ENCODE measurements at regions not wholly inside any gene's neighbourhood (a gene's known extent, or its start where the extent isn't known, plus 50 kb on each side); places are given as distances from the start of the nearest gene placed in this dataset.

GRCh38 chr3:22122567-22122966 lies 371.6 kb upstream of the ZNF385D start:
- Histone ChIP-seq H3K27me3 (no peaks in the 10 kb centered on the region), H3K4me1 (no peaks in the 10 kb centered on the region), H3K27ac (no peak overlapping the region), H3K4me3 (no peak overlapping the region), H3K9me3 (no peaks in the 10 kb centered on the region), H3K36me3 (no peaks in the 10 kb centered on the region)
- intact Hi-C loops (cut with DNase I), result no loop called here
- no peak for DNase-seq
- WGBS, 2 donors, result 78 to 85% methylated on average over 3 of the region's 3 CpGs
- TF ChIP-seq CTCF (IDR thresholded peaks at IDR 0.05) (no peak), POLR2A (IDR thresholded peaks at IDR 0.05) (no peak), POLR2AphosphoS5 (IDR thresholded peaks at IDR 0.05) (no peak)

GRCh38 chr3:22129101-22129500 lies 378.1 kb upstream of the ZNF385D start:
- Histone ChIP-seq H3K36me3 (no peaks in the 10 kb centered on the region), H3K27me3 (no peaks in the 10 kb centered on the region), H3K4me3 (no peak overlapping the region), H3K9me3 (no peaks in the 10 kb centered on the region), H3K27ac (no peak overlapping the region), H3K4me1 (no peaks in the 10 kb centered on the region)
- TF ChIP-seq POLR2AphosphoS5 (IDR thresholded peaks at IDR 0.05), result no peak
- no peak for TF ChIP-seq EP300 (IDR thresholded peaks at IDR 0.05)
- no peak for TF ChIP-seq CTCF (IDR thresholded peaks at IDR 0.05)
- TF ChIP-seq POLR2A (IDR thresholded peaks at IDR 0.05), result no peak
- 85 to 91% methylated on average over 2 of the region's 2 CpGs for WGBS, 2 donors
- DNase-seq, result no peak
- intact Hi-C loops (cut with DNase I), result no loop called here

GRCh38 chr3:22141769-22142168 lies 390.8 kb upstream of the ZNF385D start:
- Histone ChIP-seq H3K9me3 (no peaks in the 10 kb centered on the region), H3K4me1 (no peaks in the 10 kb centered on the region), H3K4me3 (no peak overlapping the region), H3K27ac (no peak overlapping the region), H3K36me3 (no peaks in the 10 kb centered on the region), H3K27me3 (no peaks in the 10 kb centered on the region)
- 20 to 65% methylated on average over 2 of the region's 2 CpGs for WGBS, 2 donors
- no peak for DNase-seq
- intact Hi-C loops (cut with DNase I), result no loop called here
- TF ChIP-seq CTCF (IDR thresholded peaks at IDR 0.05) (no peak), POLR2A (IDR thresholded peaks at IDR 0.05) (no peak), POLR2AphosphoS5 (IDR thresholded peaks at IDR 0.05) (no peak), EP300 (IDR thresholded peaks at IDR 0.05) (no peak)

GRCh38 chr3:22147161-22147560 lies 396.2 kb upstream of the ZNF385D start:
- Histone ChIP-seq H3K36me3 (no peaks in the 10 kb centered on the region), H3K9me3 (no peaks in the 10 kb centered on the region), H3K4me3 (no peak overlapping the region), H3K27me3 (no peaks in the 10 kb centered on the region), H3K27ac (no peak overlapping the region), H3K4me1 (no peaks in the 10 kb centered on the region)
- intact Hi-C loops (cut with DNase I), result no loop called here
- WGBS, 2 donors, result 87 to 91% methylated on average over 3 of the region's 3 CpGs
- DNase-seq, result no peak
- TF ChIP-seq CTCF (IDR thresholded peaks at IDR 0.05), result no peak
- TF ChIP-seq POLR2A (IDR thresholded peaks at IDR 0.05), result no peak
- TF ChIP-seq EP300 (IDR thresholded peaks at IDR 0.05), result no peak
- no peak for TF ChIP-seq POLR2AphosphoS5 (IDR thresholded peaks at IDR 0.05)

GRCh38 chr3:22156868-22157267 lies 405.9 kb upstream of the ZNF385D start:
- intact Hi-C loops (cut with DNase I), result no loop called here
- no peak overlapping the region for H3K4me3 ChIP-seq
- no peaks in the 10 kb centered on the region for H3K4me1 ChIP-seq
- no peaks in the 10 kb centered on the region for H3K9me3 ChIP-seq
- no peak overlapping the region for H3K27ac ChIP-seq
- no peaks in the 10 kb centered on the region for H3K36me3 ChIP-seq
- WGBS, 2 donors, result 14 to 46% methylated on average over 2 of the region's 2 CpGs
- no peak for DNase-seq
- no peaks in the 10 kb centered on the region for H3K27me3 ChIP-seq
- TF ChIP-seq POLR2AphosphoS5 (IDR thresholded peaks at IDR 0.05) (no peak), CTCF (IDR thresholded peaks at IDR 0.05) (no peak), EP300 (IDR thresholded peaks at IDR 0.05) (no peak), POLR2A (IDR thresholded peaks at IDR 0.05) (no peak)
